Spleen (tissue), 11 donors: ENCODE measurements at regions not wholly inside any gene's neighbourhood (a gene's known extent, or its start where the extent isn't known, plus 50 kb on each side); places are given as distances from the start of the nearest gene placed in this dataset.

ENCODE experiments used
- DNase-seq: peaks from one replicate; pipeline ENCODE4 v3.0.0-alpha.2; 2020
- H3K27ac ChIP-seq, 8 donors: fragments of 200-600 bp; sonication (generic) in 7 of 8; 1 replicate in 4 of 8; 2 replicates in 4 of 8; pipeline versions ENCODE4 v1.5.0 to v1.8.0; 2016 to 2021; ENCODE audit warnings: inconsistent platforms in 4 of 8, mild to moderate bottlenecking in 4 of 8, moderate library complexity in 1 of 8
- H3K27me3 ChIP-seq, 7 donors: fragments of 200-600 bp; sonication (generic) in 6 of 7; replicated peaks in 1 of 7; 1 replicate in 4 of 7; 2 replicates in 3 of 7; pipeline versions ENCODE4 v1.5.0 to v1.8.0; 2016 to 2021; ENCODE audit warnings: inconsistent platforms in 3 of 7, mild to moderate bottlenecking in 1 of 7
- H3K36me3 ChIP-seq, 6 donors: fragments of 200-600 bp; sonication (generic) in 5 of 6; 1 replicate in 4 of 6; 2 replicates in 2 of 6; pipeline versions ENCODE4 v1.5.0 to v1.8.0; 2016 to 2021; ENCODE audit warnings: inconsistent platforms in 2 of 6
- H3K4me1 ChIP-seq, 6 donors: fragments of 200-600 bp; sonication (generic) in 5 of 6; 1 replicate in 3 of 6; 2 replicates in 3 of 6; pipeline versions ENCODE4 v1.5.0 to v1.8.0; 2016 to 2021; ENCODE audit warnings: inconsistent platforms in 3 of 6
- H3K4me3 ChIP-seq, 8 donors: fragments of 200-600 bp; sonication (generic) in 7 of 8; 1 replicate in 4 of 8; 2 replicates in 4 of 8; pipeline versions ENCODE4 v1.5.0 to v1.8.0; 2016 to 2021; ENCODE audit warnings: inconsistent platforms in 4 of 8, mild to moderate bottlenecking in 4 of 8, moderate library complexity in 2 of 8
- H3K9me3 ChIP-seq, 8 donors: fragments of 200-600 bp; sonication (generic) in 7 of 8; 1 replicate in 4 of 8; 2 replicates in 4 of 8; pipeline versions ENCODE4 v1.5.0 to v1.8.0; 2016 to 2021; ENCODE audit warnings: inconsistent platforms in 4 of 8
- POLR2A ChIP-seq, 3 donors: fragments of 450-650 bp; IDR thresholded peaks; one replicate each; pipeline ENCODE4 v1.5.1; 2017; ENCODE audit warnings: antibody characterized with exemption in 3 of 3, mild to moderate bottlenecking in 1 of 3
- POLR2AphosphoS5 ChIP-seq, 3 donors: sonication (generic); formaldehyde crosslinking; IDR thresholded peaks; one replicate each; pipeline ENCODE4 v1.5.1; 2017; ENCODE audit warnings: antibody characterized with exemption in 3 of 3
- WGBS, 5 donors: extraction: QIAGEN DNeasy Blood & Tissue Kit in 3 of 5; methylation state at CpG; one replicate each; pipeline versions ENCODE4 v1.1.5 to v1.1.7; 2013 to 2018; 5-methylcytosine and 5-hydroxymethylcytosine counted together
- intact Hi-C: fragments of 100-400 bp; cut with DNase I; formaldehyde crosslinking; loops from one replicate; pipeline ENCODE4 v1.15.0; 2023; ENCODE audit warnings: low total_unique reads
- TF ChIP-seq, protein P1 (sequence below), 11 experiments: fragments of 200-600 bp in 7 of 11; fragments of 450-650 bp in 4 of 11; sonication (generic) in 4 of 11; IDR thresholded peaks in 8 of 11; conservative IDR thresholded peaks in 3 of 11; 1 replicate in 7 of 11; 2 replicates in 4 of 11; pipeline versions ENCODE4 v1.4.0 to v1.8.0; 2016 to 2021; ENCODE audit warnings: antibody characterized with exemption in 11 of 11, inconsistent platforms in 4 of 11, mild to moderate bottlenecking in 1 of 11
- donor health status: healthy with polysubstance abuse.
- donor health status: DM: no; HTN: no; CAD: no; lungs with moderate emphysema.
- donor health status: DM: no; HTN: no; CAD: no.
- donor health status: Bipolar disorder and iron deficiency.
- donor health status: healthy.
- donor health status: DM: no; HTN: no; CAD: no.
- donor health status: DM: yes; HTN: yes; CAD: no.

DNA sequence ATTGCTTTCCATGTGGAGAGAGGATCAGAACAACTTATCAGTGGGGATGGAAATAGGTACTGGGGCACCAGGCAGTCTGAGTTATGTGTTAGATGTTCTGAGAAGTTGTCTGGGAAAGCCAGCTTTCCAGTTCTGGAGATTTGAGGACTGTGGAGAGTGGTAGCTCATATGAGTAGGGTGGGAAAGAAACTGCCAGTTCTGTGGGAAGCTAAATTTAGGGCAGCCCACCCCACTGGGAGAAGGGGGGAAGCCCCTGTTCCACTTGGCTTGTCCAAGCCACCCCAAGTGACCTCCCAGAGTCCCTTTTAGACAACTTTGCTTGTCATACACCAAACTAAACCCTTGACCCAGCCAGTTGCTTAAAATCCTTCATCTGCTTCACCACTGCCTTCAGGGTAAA lies 189.5 kb downstream of the REEP3 start:
- no peak for TF ChIP-seq POLR2A (IDR thresholded peaks at IDR 0.05)
- TF ChIP-seq, protein P1, sequence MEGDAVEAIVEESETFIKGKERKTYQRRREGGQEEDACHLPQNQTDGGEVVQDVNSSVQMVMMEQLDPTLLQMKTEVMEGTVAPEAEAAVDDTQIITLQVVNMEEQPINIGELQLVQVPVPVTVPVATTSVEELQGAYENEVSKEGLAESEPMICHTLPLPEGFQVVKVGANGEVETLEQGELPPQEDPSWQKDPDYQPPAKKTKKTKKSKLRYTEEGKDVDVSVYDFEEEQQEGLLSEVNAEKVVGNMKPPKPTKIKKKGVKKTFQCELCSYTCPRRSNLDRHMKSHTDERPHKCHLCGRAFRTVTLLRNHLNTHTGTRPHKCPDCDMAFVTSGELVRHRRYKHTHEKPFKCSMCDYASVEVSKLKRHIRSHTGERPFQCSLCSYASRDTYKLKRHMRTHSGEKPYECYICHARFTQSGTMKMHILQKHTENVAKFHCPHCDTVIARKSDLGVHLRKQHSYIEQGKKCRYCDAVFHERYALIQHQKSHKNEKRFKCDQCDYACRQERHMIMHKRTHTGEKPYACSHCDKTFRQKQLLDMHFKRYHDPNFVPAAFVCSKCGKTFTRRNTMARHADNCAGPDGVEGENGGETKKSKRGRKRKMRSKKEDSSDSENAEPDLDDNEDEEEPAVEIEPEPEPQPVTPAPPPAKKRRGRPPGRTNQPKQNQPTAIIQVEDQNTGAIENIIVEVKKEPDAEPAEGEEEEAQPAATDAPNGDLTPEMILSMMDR (IDR thresholded peaks at IDR 0.05 in 8 of 11, conservative IDR thresholded peaks at IDR 0.05 in 3 of 11), result no peak
- TF ChIP-seq POLR2AphosphoS5 (IDR thresholded peaks at IDR 0.05), result no peak
- peak overlapping the region in 1 of 8 donors; percentile 71 for H3K27ac ChIP-seq
- no peak for DNase-seq
- no peaks in the 10 kb centered on the region for H3K9me3 ChIP-seq
- peaks cover 5 to 46% (median 22%) of the 10 kb centered on the region in 6 donors for H3K4me1 ChIP-seq
- no peaks in the 10 kb centered on the region for H3K36me3 ChIP-seq
- H3K4me3 ChIP-seq, result no peak overlapping the region
- H3K27me3 ChIP-seq, result no peaks in the 10 kb centered on the region
- intact Hi-C loops, result no loop called here

DNA sequence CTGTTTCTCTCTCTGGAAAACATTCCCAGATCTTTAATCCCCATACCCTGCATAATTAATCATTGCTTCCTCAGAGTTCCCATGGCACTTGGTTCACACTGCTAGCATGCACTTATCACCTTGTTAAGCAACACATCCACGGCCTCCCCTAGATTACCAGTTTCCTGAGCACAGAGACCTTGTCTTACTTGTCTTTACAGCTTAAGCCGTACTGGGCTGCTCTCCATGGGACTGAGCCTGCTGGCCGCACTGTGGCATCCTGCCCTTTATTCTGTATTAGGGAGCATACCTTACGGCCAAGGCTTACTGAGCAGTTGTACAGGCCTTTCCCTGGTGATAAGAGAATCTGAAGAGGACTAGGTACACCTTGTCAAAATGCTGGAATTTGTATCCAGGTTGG lies 190.2 kb downstream of the REEP3 start:
- intact Hi-C loops, result no loop called here
- Histone ChIP-seq H3K27me3 (no peaks in the 10 kb centered on the region), H3K36me3 (no peaks in the 10 kb centered on the region), H3K4me3 (no peak overlapping the region), H3K9me3 (no peaks in the 10 kb centered on the region), H3K4me1 (peaks cover 5 to 52% (median 22%) of the 10 kb centered on the region in 6 donors), H3K27ac (peak overlapping the region in 4 of 8 donors; percentile 49 to 71 (median 69))
- TF ChIP-seq, protein P1 (IDR thresholded peaks at IDR 0.05 in 8 of 11, conservative IDR thresholded peaks at IDR 0.05 in 3 of 11), result no peak
- TF ChIP-seq POLR2A (IDR thresholded peaks at IDR 0.05) (no peak), POLR2AphosphoS5 (IDR thresholded peaks at IDR 0.05) (no peak)
- WGBS, 5 donors, result 66 to 78% (median 75%) methylated on average over 4 of the region's 4 CpGs
- no peak for DNase-seq

DNA sequence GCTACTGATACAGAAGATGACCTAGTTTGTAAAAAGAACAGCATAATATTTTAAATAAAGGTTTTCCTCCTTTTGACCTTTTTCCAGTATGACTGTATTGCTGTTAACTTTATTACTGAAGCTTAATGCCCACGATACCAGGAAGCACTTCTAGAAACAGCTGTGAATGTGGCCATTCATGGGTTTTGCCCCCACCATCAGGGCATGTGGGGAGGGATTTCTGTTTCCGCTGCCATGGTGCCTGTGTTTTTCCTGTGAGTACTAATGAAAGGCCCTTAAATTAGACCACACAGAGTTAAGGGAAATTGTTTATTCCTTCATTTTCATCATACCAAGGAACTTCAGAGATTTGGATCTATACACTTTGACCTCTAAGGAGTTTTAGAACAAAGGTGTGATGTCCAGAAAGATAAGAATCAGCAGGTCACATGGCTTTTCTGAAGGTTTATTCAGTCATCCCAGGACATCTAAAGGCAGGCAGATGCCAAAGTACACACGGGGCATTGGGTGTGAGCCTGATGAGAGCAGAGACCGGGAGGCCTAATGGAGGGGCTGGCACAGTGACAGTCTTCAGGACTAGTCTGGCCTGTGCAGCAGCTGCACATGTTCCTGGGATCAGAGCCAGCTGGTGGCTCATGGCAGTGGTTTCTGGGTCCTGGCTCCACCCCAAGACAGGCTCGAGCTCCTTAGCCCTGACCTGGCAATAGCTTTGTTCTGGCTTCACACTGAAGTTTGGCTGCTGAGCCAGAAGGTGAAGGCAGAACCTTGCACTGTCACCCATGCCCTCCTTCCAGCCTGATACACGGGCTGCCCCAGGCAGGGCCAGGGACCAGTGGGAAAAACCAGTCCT lies 190.9 kb downstream of the REEP3 start:
- Histone ChIP-seq H3K36me3 (no peaks in the 10 kb centered on the region), H3K27ac (peak overlapping the region in 7 of 8 donors; percentile 12 to 71 (median 62)), H3K4me1 (peaks cover 5 to 47% (median 22%) of the 10 kb centered on the region in 6 donors), H3K9me3 (no peaks in the 10 kb centered on the region), H3K27me3 (no peaks in the 10 kb centered on the region), H3K4me3 (no peak overlapping the region)
- intact Hi-C loops, result no loop called here
- TF ChIP-seq POLR2A (IDR thresholded peaks at IDR 0.05), result no peak
- peak; percentile 23 to 54 (median 26) for TF ChIP-seq POLR2AphosphoS5 (IDR thresholded peaks at IDR 0.05)
- TF ChIP-seq, protein P1 (IDR thresholded peaks at IDR 0.05 in 8 of 11, conservative IDR thresholded peaks at IDR 0.05 in 3 of 11), result no peak
- DNase-seq, result no peak
- 24 to 42% (median 36%) methylated on average over 5 to 6 of the region's 6 CpGs for WGBS, 5 donors

DNA sequence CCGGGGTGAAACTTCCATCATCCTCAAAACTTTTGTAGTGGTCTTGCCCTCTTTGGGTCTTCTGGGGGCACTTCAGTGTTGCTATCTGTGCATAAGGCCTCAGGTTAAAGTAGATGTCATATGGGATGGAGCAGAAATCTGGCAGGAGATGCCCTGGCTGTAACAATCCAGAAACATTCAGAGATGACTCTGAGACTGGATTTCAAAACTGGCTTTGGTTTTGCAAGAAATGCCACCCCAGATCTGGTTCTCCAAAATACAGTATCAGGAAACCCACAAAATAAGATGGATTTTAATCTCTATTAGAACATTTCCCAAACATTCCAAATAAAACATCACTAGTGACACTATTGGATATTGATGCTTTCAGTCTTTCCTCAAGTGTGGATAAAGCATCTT lies 191.5 kb downstream of the REEP3 start:
- no peaks in the 10 kb centered on the region for H3K9me3 ChIP-seq
- intact Hi-C loops, result no loop called here
- no peak overlapping the region for H3K4me3 ChIP-seq
- TF ChIP-seq POLR2A (IDR thresholded peaks at IDR 0.05) (no peak), POLR2AphosphoS5 (IDR thresholded peaks at IDR 0.05) (peak in 1 of 3 donors; percentile 0)
- peaks cover 5 to 44% (median 19%) of the 10 kb centered on the region in 6 donors for H3K4me1 ChIP-seq
- no peaks in the 10 kb centered on the region for H3K36me3 ChIP-seq
- peak overlapping the region in 7 of 8 donors; percentile 12 to 71 (median 62) for H3K27ac ChIP-seq
- no peaks in the 10 kb centered on the region for H3K27me3 ChIP-seq
- WGBS, 5 donors, result 50 to 92% (median 82%) methylated on average over 1 of the region's 1 CpG
- DNase-seq, result no peak
